NCI-H128 (cell line): ENCODE measurements at regions not wholly inside any gene's neighbourhood (a gene's known extent, or its start where the extent isn't known, plus 50 kb on each side); places are given as distances from the start of the nearest gene placed in this dataset.
"Not testable (repeated sequence)": the region's sequence is repeated elsewhere in the genome, so short reads cannot be mapped to it uniquely, and the experiment has no call there.

Experiments used
- DNase-seq: peaks from one replicate; lab custom pipeline; 2025; ENCODE audit not compliant: unreplicated experiment; lab: John Stamatoyannopoulos, UW

- DNase-seq, result no peak
Observed at GRCh38 chr3:94568041-94568440, 505.2 kb downstream of the NSUN3 start.

- no peak for DNase-seq
Observed at GRCh38 chr3:94573337-94573736, 510.5 kb downstream of the NSUN3 start.

GRCh38 chr3:94587291-94587690 lies 524.4 kb downstream of the NSUN3 start:
- no peak for DNase-seq

- DNase-seq, result no peak
Observed at GRCh38 chr3:94593526-94594150, 530.8 kb downstream of the NSUN3 start.

- no peak for DNase-seq
Observed at GRCh38 chr3:94596141-94596540, 533.3 kb downstream of the NSUN3 start.

- DNase-seq, result no peak
Observed at GRCh38 chr3:94596887-94597566, 534.2 kb downstream of the NSUN3 start.

- no peak for DNase-seq
Observed at GRCh38 chr3:94607778-94608177, 544.9 kb downstream of the NSUN3 start.

- no peak for DNase-seq
Observed at GRCh38 chr3:94609908-94610307, 547.0 kb downstream of the NSUN3 start.

GRCh38 chr3:94611596-94611995 lies 548.7 kb downstream of the NSUN3 start:
- DNase-seq, result no peak

GRCh38 chr3:94612631-94613030 lies 549.8 kb downstream of the NSUN3 start:
- no peak for DNase-seq

GRCh38 chr3:94614192-94614591 lies 551.3 kb downstream of the NSUN3 start:
- DNase-seq, result no peak

- DNase-seq, result no peak
Observed at GRCh38 chr3:94615275-94616065, 552.6 kb downstream of the NSUN3 start.

GRCh38 chr3:94616833-94617232 lies 554.0 kb downstream of the NSUN3 start:
- no peak for DNase-seq

- no peak for DNase-seq
Observed at GRCh38 chr3:94617312-94617711, 554.5 kb downstream of the NSUN3 start.

- DNase-seq, result no peak
Observed at GRCh38 chr3:94619643-94620042, 556.8 kb downstream of the NSUN3 start.

- DNase-seq, result no peak
Observed at GRCh38 chr3:94626573-94626972, 563.7 kb downstream of the NSUN3 start.

- DNase-seq, result no peak
Observed at GRCh38 chr3:94627689-94628088, 564.8 kb downstream of the NSUN3 start.

GRCh38 chr3:94643400-94643799 lies 580.5 kb downstream of the NSUN3 start:
- DNase-seq, result no peak

GRCh38 chr3:94645790-94646189 lies 582.9 kb downstream of the NSUN3 start:
- DNase-seq, result no peak

GRCh38 chr3:94647131-94647530 lies 584.3 kb downstream of the NSUN3 start:
- no peak for DNase-seq

GRCh38 chr3:94648270-94649180 lies 585.7 kb downstream of the NSUN3 start:
- DNase-seq, result not testable (repeated sequence)
